ENCODE measurements at regions not wholly inside any gene's neighbourhood (a gene's known extent, or its start where the extent isn't known, plus 50 kb on each side); places are given as distances from the start of the nearest gene placed in this dataset.

DNA sequence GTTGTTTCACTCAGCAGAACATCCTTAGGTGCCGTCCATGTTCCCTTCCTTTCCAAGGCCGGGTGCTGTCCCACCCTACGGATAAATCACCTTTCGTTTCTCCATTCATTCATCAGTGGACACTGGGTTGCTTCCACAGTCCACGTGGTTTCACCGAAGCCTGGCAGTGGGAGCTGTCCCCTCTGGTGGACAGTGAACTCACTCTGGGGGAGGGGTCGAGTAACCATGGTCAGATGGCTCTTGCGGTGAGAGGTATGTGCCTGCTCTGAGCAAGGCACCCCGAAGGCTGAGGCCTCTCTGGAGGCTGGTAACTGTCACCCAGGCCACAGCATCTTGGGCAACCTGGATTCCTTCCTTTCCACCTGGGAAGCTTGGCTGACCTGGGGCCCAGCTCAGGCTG lies 61.5 kb upstream of the TWIST2 start:
- no peak for DNase-seq (ENCODE audit: low read depth in 2 of 2)

DNA sequence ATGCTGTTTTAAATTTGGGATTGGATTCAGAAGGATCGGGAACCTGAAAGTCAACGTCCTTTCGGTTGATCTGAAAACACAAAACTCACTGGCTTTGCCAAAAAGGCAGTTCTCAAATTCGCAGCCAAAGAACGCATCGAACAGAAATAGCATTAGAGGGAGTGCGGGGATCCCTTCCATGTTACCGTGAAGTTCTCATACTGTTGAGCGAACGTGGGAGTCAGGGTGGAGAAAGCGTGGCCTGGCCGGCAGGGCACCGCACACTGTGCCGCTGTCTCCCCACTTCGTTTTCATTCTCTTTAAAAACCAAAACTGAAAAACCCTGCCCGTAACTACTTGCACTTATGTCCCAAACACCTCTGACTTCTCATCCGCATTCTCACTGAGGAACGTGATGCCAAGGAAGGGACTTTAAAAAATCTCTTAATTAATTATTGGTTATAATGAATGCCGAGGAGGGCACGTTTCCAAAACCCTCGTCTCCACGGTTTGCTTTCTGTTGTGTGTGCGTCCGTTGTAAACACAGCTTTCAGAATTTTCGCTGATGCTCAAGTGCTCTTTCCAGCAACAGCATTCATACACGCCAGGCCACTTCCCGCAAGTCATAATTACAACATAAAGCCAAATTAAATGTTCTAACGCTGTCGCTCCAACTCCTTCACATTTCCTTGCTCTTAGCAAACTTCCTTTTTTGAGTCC lies 60.9 kb upstream of the TWIST2 start:
- no peak for DNase-seq (ENCODE audit: low read depth in 2 of 2)

DNA sequence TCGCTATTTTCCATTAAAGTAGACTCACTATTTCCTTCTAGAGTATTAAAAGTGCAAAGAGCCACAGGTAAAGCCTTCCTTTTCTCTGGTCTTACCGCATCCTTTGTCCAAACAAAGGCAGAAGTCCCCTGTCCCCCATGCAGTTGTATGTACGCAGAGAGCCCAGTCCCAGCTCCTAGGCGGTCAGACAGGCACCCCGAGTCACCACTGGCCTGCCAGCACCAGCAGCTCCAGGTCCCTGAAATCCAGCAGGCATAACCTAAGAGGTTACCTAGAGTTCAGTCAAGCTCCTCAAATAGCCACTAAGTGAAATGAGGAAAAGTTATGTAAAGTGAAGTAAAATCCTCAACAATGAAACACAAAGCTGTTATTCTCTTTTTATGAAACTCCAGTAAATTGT lies 60.4 kb upstream of the TWIST2 start:
- no peak for DNase-seq (ENCODE audit: low read depth in 2 of 2)

DNA sequence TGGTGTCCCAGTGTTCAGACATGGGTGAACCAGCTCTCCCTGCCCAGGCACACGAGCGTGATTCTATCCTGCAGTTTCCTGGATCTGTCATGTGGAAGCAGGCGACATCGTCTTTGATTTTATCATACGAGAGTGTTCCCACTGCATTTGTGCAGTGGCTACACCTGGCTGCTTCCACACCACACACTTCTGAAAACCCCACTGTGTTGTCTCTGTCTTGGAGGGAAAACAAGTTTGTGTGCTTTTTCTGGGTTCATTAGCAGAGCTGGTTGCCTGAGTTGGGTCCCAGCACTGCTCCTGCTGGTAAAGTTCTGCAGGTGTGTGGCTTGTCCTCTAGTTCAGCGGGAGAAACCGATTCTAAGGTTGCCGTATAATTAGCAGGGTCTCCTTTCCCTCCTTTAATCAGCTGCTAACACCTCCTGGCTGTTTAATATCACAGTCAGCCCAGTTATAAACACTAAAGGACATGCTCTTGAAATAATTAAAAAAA lies 58.5 kb upstream of the TWIST2 start:
- no peak for DNase-seq (ENCODE audit: low read depth in 2 of 2)

DNA sequence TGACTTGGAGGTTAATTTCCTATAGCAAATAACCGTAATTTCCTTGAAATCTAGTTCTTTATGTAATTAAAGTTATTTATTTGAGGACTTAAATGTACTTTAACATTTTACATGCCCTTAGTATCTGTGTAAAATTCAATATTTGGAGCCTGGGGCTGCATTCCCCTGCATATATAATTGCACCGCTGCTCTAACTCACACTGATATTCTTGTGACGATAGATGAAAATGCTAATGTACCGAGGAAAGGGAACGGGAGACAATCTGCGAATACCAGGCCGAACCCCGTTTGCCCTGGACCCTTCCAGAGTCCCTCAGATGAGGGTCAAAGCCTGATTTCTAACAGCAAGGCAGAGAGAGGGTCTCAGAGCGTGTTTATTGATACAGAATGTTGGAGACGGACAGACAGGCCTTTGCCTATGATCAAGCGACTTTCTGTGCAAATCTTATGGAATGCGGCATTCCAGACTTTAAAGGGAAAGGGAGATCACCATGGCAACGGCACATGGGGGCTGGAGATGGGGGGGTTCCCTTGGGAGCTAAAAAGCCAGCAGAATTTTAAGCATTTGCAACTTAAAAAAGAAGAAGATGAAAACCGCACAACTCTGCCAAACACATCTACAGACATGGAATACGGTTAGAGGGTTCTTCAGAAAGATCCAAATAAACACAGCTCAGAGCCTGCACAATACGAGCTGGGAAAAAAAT lies 57.6 kb upstream of the TWIST2 start:
- no peak for DNase-seq (ENCODE audit: low read depth in 2 of 2)

DNA sequence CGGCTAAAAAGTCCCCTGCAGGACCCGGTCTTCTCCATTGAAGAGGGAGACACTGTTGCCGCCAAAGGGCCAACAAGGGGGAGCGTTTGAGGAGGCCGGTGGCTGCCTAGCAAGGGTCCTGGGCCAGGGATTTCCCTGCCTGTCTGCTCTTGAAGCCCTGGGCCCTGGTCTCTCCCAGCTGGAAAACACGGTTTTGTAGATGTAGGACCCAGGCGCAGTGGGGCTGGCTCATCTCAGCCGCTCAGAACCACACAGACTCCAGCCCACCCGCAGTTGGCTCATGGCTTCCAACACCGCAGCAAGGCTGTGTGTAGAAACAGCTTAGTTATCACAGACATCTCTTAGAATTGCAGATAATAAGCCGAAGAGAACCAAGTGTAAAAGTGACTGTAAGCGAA lies 57.1 kb upstream of the TWIST2 start:
- DNase-seq (ENCODE audit: low read depth in 2 of 2) = no peak

DNA sequence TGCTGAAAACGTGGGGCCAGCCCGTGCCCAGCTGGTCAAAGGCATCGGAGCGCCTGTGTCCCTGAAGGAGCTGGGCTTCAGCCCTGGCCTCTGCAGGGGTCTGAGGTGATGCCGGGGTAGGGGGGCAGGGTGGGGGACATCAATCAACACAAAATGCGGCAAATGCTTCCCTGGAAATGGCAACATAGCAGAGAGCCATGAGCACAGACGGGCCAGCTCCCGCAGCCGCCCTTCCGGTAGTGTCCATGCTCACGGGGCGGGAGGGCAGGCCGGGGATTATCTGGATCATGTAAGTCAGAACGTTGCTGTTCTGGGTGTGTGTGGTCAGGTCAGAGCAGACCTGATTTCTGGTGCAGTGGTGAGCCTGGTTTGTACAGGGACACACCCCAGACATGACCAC lies 56.5 kb upstream of the TWIST2 start:
- DNase-seq (ENCODE audit: low read depth in 2 of 2) = no peak

DNA sequence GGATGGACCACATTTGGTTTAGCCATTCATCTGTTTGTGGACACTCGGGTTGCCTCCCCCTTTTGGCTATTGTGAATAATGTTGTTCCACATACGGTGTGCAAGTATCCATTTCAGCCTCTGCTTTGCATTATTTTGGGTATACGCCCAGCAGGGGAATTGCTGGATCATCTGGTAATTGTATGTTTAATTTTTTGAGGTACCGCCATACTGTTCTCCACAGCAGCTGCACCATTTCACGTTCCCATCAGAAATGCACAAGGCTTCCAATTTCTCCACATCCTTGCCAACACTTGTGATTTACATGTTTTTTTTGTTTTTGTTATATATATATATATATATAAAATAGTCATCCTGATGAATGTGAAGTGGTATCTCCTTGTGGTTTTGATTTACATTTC lies 54.6 kb upstream of the TWIST2 start:
- no peak for DNase-seq (ENCODE audit: low read depth in 2 of 2)

DNA sequence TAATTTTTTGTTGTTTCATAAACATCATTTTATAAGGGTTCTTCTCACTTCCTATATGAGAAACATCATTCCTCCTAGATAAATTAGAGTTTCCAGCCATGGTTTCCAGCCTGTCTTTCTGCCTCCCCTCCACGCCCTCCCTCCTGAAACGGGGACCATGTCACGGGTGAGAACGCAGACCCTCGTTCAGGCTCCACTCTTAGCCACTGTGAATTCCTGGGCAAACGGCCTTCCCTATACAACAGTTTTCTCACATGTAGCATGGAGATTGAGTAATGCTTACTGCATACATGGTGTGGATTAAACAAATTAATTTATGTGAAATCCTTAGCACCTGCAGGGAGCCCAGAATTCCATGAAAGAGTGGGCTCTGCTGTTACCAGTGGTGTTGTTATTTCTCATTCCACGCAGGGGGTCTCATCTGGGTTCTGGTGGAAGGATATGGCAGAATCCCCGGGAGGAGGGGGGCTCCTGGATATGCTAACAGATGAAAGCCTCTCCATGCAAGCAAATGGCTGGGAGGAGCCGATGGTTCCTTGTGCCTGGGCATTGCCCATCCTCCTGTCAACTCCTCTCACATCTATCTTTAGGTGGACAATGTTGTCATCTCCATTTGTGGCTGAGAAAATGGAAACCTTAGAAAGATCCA lies 54.0 kb upstream of the TWIST2 start:
- DNase-seq (ENCODE audit: low read depth in 2 of 2) = no peak

DNA sequence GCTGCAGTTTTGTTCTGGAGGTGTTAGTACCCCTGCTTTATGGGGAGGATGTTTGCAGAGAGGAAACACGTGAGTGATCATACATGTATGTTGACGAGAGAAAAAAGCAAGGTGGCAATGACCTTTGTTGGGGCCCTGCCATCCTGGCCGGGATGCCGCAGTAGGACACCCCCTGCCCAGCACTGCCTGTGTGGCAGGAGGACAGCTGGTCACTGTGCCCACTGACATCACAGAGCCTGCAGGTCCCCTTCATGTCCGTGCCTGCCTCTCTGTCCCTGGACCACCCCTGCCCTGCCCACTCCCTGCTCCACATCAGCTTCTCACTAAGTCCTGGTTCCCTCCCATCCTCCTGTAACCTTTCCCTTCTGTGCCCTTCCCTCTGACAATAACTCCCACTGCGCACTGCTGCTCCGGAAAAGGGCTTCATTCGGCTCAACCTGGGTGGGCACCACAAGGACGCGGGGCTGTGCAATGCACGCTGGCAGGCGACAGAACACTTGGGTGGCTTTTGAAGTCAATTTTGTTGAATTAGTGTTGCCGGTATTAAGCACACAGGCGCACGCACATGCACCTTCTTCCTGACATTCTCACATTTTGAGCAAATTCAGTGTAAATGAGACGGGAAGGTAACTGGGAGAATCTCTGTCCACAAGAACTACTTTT lies 51.5 kb upstream of the TWIST2 start:
- DNase-seq (ENCODE audit: low read depth in 2 of 2) = no peak

DNA sequence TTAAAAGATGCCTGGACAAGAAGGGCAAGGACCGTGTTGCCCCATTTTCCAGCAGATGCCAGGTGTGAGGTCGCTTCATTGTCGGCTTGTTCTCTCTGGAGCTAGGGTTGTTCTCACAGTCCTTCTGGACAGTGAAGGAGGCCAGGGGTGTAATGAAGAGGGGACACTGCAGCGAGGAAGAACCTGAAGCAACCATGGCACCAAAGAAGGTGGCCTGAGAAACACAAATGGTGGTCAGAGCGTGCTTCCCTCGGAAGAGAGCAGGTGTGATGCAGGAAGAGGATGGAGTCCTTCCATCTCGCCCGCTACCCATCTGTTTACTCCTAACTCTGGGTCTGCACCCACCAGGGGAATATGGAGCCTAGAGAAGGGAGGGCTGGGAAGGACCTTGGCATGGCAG lies 50.3 kb upstream of the TWIST2 start:
- DNase-seq (ENCODE audit: low read depth in 2 of 2) = no peak
